A549 (cell line): ENCODE measurements at regions not wholly inside any gene's neighbourhood (a gene's known extent, or its start where the extent isn't known, plus 50 kb on each side); places are given as distances from the start of the nearest gene placed in this dataset.

Experiments used
- ATAC-seq, 2 experiments: fragments of 200-7000 bp in 1 of 2; fragments of >200 bp in 1 of 2; cut with Nextera tagmentation in 1 of 2; cut with Tn5 transposase in 1 of 2; 3 replicates each; pipeline versions ENCODE4 v1.8.0 to v1.9.1; 2018 to 2020; ENCODE audit warnings: mild to moderate bottlenecking in 1 of 2, moderate library complexity in 1 of 2
- CTCF ChIA-PET: fragments of 300-600 bp; sonication (Branson Sonifier 250); formaldehyde crosslinking; extraction: SDS; loops from one replicate; lab custom pipeline; 2021; ENCODE audit warnings: antibody characterized with exemption, inconsistent platforms; lab: Yijun Ruan, JAX
- POLR2A ChIA-PET: fragments of 350-600 bp; formaldehyde crosslinking; extraction: SDS; loops from one replicate; lab custom pipeline; 2021; ENCODE audit warnings: antibody characterized with exemption, inconsistent platforms; lab: Yijun Ruan, JAX
- DNase-seq, 2 experiments: peaks; one replicate each; pipeline versions ENCODE4 v3.0.0 to v3.0.0-alpha.2; 2011 to 2016; ENCODE audit warnings: low read depth in 1 of 2, low spot score in 1 of 2
- FAIRE-seq: peaks from 2 replicates; lab custom pipeline; 2011; peaks lifted over from hg19 to GRCh38; lab: Jason Lieb, UNC
- H3K27ac ChIP-seq, 2 experiments: fragments of >200 bp; sonication (Bioruptor Twin); formaldehyde crosslinking; 3 replicates each; pipeline ENCODE4 v1.5.1; 2016 to 2017
- H3K4me1 ChIP-seq: fragments of >200 bp; sonication (Bioruptor Twin); formaldehyde crosslinking; 3 replicates; pipeline ENCODE4 v1.6.1; 2016
- H3K4me2 ChIP-seq: fragments of >200 bp; sonication (Bioruptor Twin); formaldehyde crosslinking; 3 replicates; pipeline ENCODE4 v1.6.1; 2016
- H3K4me3 ChIP-seq: fragments of >200 bp; sonication (Bioruptor Twin); formaldehyde crosslinking; 3 replicates; pipeline ENCODE4 v1.5.1; 2016
- H3K9me3 ChIP-seq: fragments of >200 bp; sonication (Bioruptor Twin); formaldehyde crosslinking; 3 replicates; pipeline ENCODE4 v1.6.1; 2016
- ATOH8 ChIP-seq: fragments of 250-450 bp; sonication (Bioruptor Pico); IDR thresholded peaks from 2 replicates; pipeline ENCODE4 v1.5.0; 2020; ENCODE audit warnings: low read depth, mild to moderate bottlenecking, moderate library complexity
- BCL3 ChIP-seq: fragments of >200 bp; sonication (Bioruptor Twin); formaldehyde crosslinking; IDR thresholded peaks from 3 replicates; pipeline ENCODE4 v1.6.1; 2016
- CBX2 ChIP-seq: fragments of 200-600 bp; sonication (generic); IDR thresholded peaks from 2 replicates; pipeline ENCODE4 v1.6.1; 2016; ENCODE audit warnings: low read depth, mild to moderate bottlenecking, borderline replicate concordance
- CBX8 ChIP-seq: fragments of 200-600 bp; sonication (generic); IDR thresholded peaks from 2 replicates; pipeline ENCODE4 v1.6.1; 2016
- CEBPB ChIP-seq, 2 experiments: fragments of >200 bp in 1 of 2; sonication (Bioruptor Twin) in 1 of 2; formaldehyde crosslinking in 1 of 2; IDR thresholded peaks; 2 replicates each; pipeline ENCODE4 v1.6.1; 2012 to 2016
- CHD2 ChIP-seq: fragments of 150-350 bp; IDR thresholded peaks from 2 replicates; pipeline ENCODE4 v1.6.1; 2014; ENCODE audit warnings: low read length; ENCODE audit not compliant: partially characterized antibody
- CHD4 ChIP-seq: fragments of 200-600 bp; sonication (generic); IDR thresholded peaks from 2 replicates; pipeline ENCODE4 v1.6.1; 2016; ENCODE audit warnings: antibody characterized with exemption, mild to moderate bottlenecking, borderline replicate concordance
- EHMT2 ChIP-seq: fragments of 200-600 bp; sonication (generic); IDR thresholded peaks from 2 replicates; pipeline ENCODE4 v1.6.1; 2016; ENCODE audit warnings: antibody characterized with exemption, low read depth, mild to moderate bottlenecking, moderate library complexity
- ELK1 ChIP-seq: fragments of 150-350 bp; IDR thresholded peaks from 2 replicates; pipeline ENCODE4 v1.6.1; 2014; ENCODE audit warnings: low read depth, mild to moderate bottlenecking, low read length
- EP300 ChIP-seq, 2 experiments: fragments of >200 bp; sonication (Bioruptor Twin); formaldehyde crosslinking; IDR thresholded peaks; 2 replicates in 1 of 2; 3 replicates in 1 of 2; pipeline ENCODE4 v1.6.1; 2016 to 2017
- FOSB ChIP-seq: fragments of 250-450 bp; sonication (Bioruptor Pico); IDR thresholded peaks from 2 replicates; pipeline ENCODE4 v1.5.0; 2020; ENCODE audit warnings: mild to moderate bottlenecking, moderate library complexity
- HDAC2 ChIP-seq: fragments of 200-600 bp; sonication (generic); IDR thresholded peaks from 2 replicates; pipeline ENCODE4 v1.6.1; 2016
- HES2 ChIP-seq: fragments of >200 bp; sonication (Bioruptor Twin); formaldehyde crosslinking; IDR thresholded peaks from 2 replicates; pipeline ENCODE4 v1.6.1; 2016
- JUN ChIP-seq, 2 experiments: fragments of >200 bp; sonication (Bioruptor Twin); formaldehyde crosslinking; IDR thresholded peaks; 2 replicates in 1 of 2; 3 replicates in 1 of 2; pipeline ENCODE4 v1.6.1; 2016 to 2017
- JUNB ChIP-seq: fragments of >200 bp; sonication (Bioruptor Twin); formaldehyde crosslinking; IDR thresholded peaks from 2 replicates; pipeline ENCODE4 v1.6.1; 2016
- MAFK ChIP-seq: fragments of 450-650 bp; IDR thresholded peaks from 2 replicates; pipeline ENCODE4 v1.6.1; 2014; ENCODE audit not compliant: partially characterized antibody
- MAZ ChIP-seq: fragments of 150-350 bp; IDR thresholded peaks from 2 replicates; pipeline ENCODE4 v1.6.1; 2014; ENCODE audit warnings: antibody characterized with exemption, low read depth, low read length, borderline replicate concordance
- NFE2L2 ChIP-seq: fragments of 150-350 bp; conservative IDR thresholded peaks from 2 replicates; pipeline ENCODE4 v1.6.1; 2014; ENCODE audit warnings: low read length
- PBX3 ChIP-seq: IDR thresholded peaks from 2 replicates; pipeline ENCODE4 v1.6.1; 2012
- PHF8 ChIP-seq: fragments of 200-600 bp; sonication (generic); IDR thresholded peaks from 2 replicates; pipeline ENCODE4 v1.6.1; 2016; ENCODE audit warnings: low read depth, mild to moderate bottlenecking, antibody characterized with exemption, moderate library complexity, borderline replicate concordance
- POLR2A ChIP-seq: IDR thresholded peaks from 2 replicates; pipeline ENCODE4 v1.6.1; 2012; ENCODE audit warnings: mild to moderate bottlenecking, low read length
- POLR2AphosphoS2 ChIP-seq: conservative IDR thresholded peaks from 2 replicates; pipeline ENCODE4 v1.6.1; 2012; ENCODE audit warnings: low read length, improper control_type of control experiment, inconsistent platforms
- RFX5 ChIP-seq: fragments of 450-650 bp; IDR thresholded peaks from 2 replicates; pipeline ENCODE4 v1.7.1; 2014; ENCODE audit warnings: antibody characterized with exemption, mild to moderate bottlenecking, moderate library complexity
- TFCP2L1 ChIP-seq: fragments of 250-450 bp; sonication (Bioruptor Pico); IDR thresholded peaks from 2 replicates; pipeline ENCODE4 v1.5.0; 2021; ENCODE audit warnings: mild to moderate bottlenecking
- ZC3H11A ChIP-seq: fragments of 450-650 bp; IDR thresholded peaks from 2 replicates; pipeline ENCODE4 v1.6.1; 2014; ENCODE audit warnings: antibody characterized with exemption, mild to moderate bottlenecking
- WGBS: methylation state at CpG from one replicate; pipeline ENCODE4 v1.1.6; 2017; ENCODE audit errors: missing lambda C conversion rate; 5-methylcytosine and 5-hydroxymethylcytosine counted together

- H3K4me1 ChIP-seq = no peaks in the 10 kb centered on the region
- H3K9me3 ChIP-seq = no peaks in the 10 kb centered on the region
- CTCF ChIA-PET = interaction anchor here (0.6 to 1.9 kb wide), 3 partner anchors 10 to 73 kb away, joined by 3 to 4 read pairs (median 4); no protein-coding TSS in a partner anchor
- POLR2A ChIA-PET = no interaction called here
- TF ChIP-seq RFX5 (no peak), MAFK (no peak), CEBPB (IDR thresholded peaks at IDR 0.05) (no peak), JUN (IDR thresholded peaks at IDR 0.05) (no peak), NFE2L2 (no peak), HDAC2 (no peak), JUNB (no peak), EP300 (IDR thresholded peaks at IDR 0.05) (no peak), POLR2A (no peak), ZC3H11A (no peak), PBX3 (no peak), HES2 (no peak), ELK1 (no peak), BCL3 (no peak), TFCP2L1 (CRISPR knock-in tag) (no peak), CHD4 (no peak), FOSB (no peak), CHD2 (no peak), POLR2AphosphoS2 (no peak), CBX2 (no peak)
- TF ChIP-seq, all 56 proteins: peak for 0
- Histone ChIP-seq H3K4me2 (no peak overlapping the region), H3K27ac (no peak overlapping the region), H3K4me3 (no peak overlapping the region)
- FAIRE-seq (no peak), DNase-seq (no peak), ATAC-seq (no peak)
- WGBS = 37% methylated on average over 5 of the region's 5 CpGs
These were observed 94.7 kb downstream of the GGTLC2 start for GRCh38 chr22:22738959-22739585.

- 23% methylated on average over 5 of the region's 5 CpGs for WGBS
- Histone ChIP-seq H3K4me3 (no peak overlapping the region), H3K4me1 (no peaks in the 10 kb centered on the region), H3K9me3 (no peaks in the 10 kb centered on the region), H3K4me2 (no peak overlapping the region), H3K27ac (no peak overlapping the region)
- ChIA-PET POLR2A (no interaction called here), CTCF (interaction anchor here (1.4 to 2.9 kb wide), 2 partner anchors 13 to 74 kb away, joined by 3 to 11 read pairs; no protein-coding TSS in a partner anchor)
- no peak for FAIRE-seq
- ATAC-seq = no peak
- DNase-seq = no peak
- TF ChIP-seq MAZ (no peak), JUNB (no peak), EHMT2 (no peak), ATOH8 (no peak), CBX8 (no peak), PHF8 (no peak)
- TF ChIP-seq, all 56 proteins: peak for 0
These were observed 96.3 kb downstream of the GGTLC2 start for GRCh38 chr22:22740560-22741276.
